K562 (cell line): ENCODE measurements at regions not wholly inside any gene's neighbourhood (a gene's known extent, or its start where the extent isn't known, plus 50 kb on each side); places are given as distances from the start of the nearest gene placed in this dataset.

ENCODE experiments used
- ATAC-seq: fragments of 200-7000 bp; cut with Tn5 transposase; 3 replicates; pipeline ENCODE4 v1.9.1; 2020; ENCODE audit warnings: moderate library complexity
- BruUV-seq: library from RNA; stranded (reverse); fragments of 400-500 nt; replicated peaks from 2 replicates; lab custom pipeline; 2021; lab: Mats Ljungman, UMichigan
- CTCF ChIA-PET: fragments of 300-600 bp; formaldehyde crosslinking; extraction: SDS; loops from one replicate; lab custom pipeline; 2021; ENCODE audit warnings: low intra/inter-chr PET ratio; lab: Yijun Ruan, JAX
- POLR2A ChIA-PET: fragments of 300-600, 350-650 bp; sonication (Branson Sonifier 250); formaldehyde crosslinking; extraction: SDS; loops from one replicate; lab custom pipeline; 2021; ENCODE audit warnings: antibody characterized with exemption, inconsistent platforms; lab: Yijun Ruan, JAX
- DNase-seq, 4 experiments: peaks; one replicate each; pipeline versions ENCODE4 v3.0.0 to v3.0.0-alpha.2; 2011 to 2018; ENCODE audit warnings: low spot score in 3 of 4, mixed read lengths in 3 of 4; ENCODE audit errors: extremely low read depth in 1 of 4
- FAIRE-seq: peaks from 2 replicates; lab custom pipeline; 2011; peaks lifted over from hg19 to GRCh38; lab: Jason Lieb, UNC
- H2AFZ ChIP-seq: 2 replicates; pipeline ENCODE4 v1.6.0; 2011; ENCODE audit warnings: low read depth, low read length, control low read depth, inconsistent platforms
- H3K27ac ChIP-seq: fragments of 200-600 bp; 3 replicates; pipeline ENCODE4 v1.8.0; 2011; ENCODE audit warnings: low read depth, mild to moderate bottlenecking, control low read depth, inconsistent platforms, low read length, moderate library complexity, mixed read lengths; ENCODE audit errors: extremely low read depth
- H3K27me3 ChIP-seq, 2 experiments: fragments of 300-600 bp in 1 of 2; 2 replicates in 1 of 2; 3 replicates in 1 of 2; pipeline versions ENCODE4 v1.6.0 to v1.8.0; 2011; ENCODE audit warnings: inconsistent platforms in 2 of 2, low read length in 2 of 2, mild to moderate bottlenecking in 1 of 2, mixed read lengths in 1 of 2, moderate library complexity in 1 of 2; ENCODE audit not compliant: control insufficient read depth in 2 of 2, insufficient read depth in 2 of 2
- H3K36me3 ChIP-seq: fragments of 300-600 bp; 3 replicates; pipeline ENCODE4 v1.8.0; 2011; ENCODE audit warnings: mild to moderate bottlenecking, low read length, inconsistent platforms; ENCODE audit not compliant: control insufficient read depth, insufficient read depth
- H3K4me1 ChIP-seq, 2 experiments: fragments of 200-600 bp in 1 of 2; replicated peaks in 1 of 2; 2 replicates in 1 of 2; 3 replicates in 1 of 2; pipeline versions ENCODE4 v1.5.1 to v1.8.0; 2011; ENCODE audit warnings: inconsistent platforms in 2 of 2, low read length in 2 of 2, mild to moderate bottlenecking in 1 of 2, mixed read lengths in 1 of 2, moderate library complexity in 1 of 2; ENCODE audit not compliant: control insufficient read depth in 2 of 2, insufficient read depth in 2 of 2
- H3K4me2 ChIP-seq: 2 replicates; pipeline ENCODE4 v1.6.1; 2011; ENCODE audit warnings: low read length, control low read depth, inconsistent platforms, mixed read lengths; ENCODE audit not compliant: insufficient read depth
- H3K4me3 ChIP-seq: fragments of 200-600 bp; sonication (generic), shearing (Covaris generic); 2 replicates; pipeline ENCODE4 v1.5.1; 2016; ENCODE audit warnings: control low read depth, inconsistent platforms
- H3K79me2 ChIP-seq: fragments of 200-600 bp; 3 replicates; pipeline ENCODE4 v1.8.0; 2011; ENCODE audit warnings: low read length, inconsistent platforms; ENCODE audit not compliant: control insufficient read depth, insufficient read depth
- H3K9ac ChIP-seq, 2 experiments: 2 replicates each; pipeline versions ENCODE4 v1.6.0 to v1.6.1; 2011; ENCODE audit warnings: low read depth in 2 of 2, low read length in 2 of 2, control low read depth in 1 of 2, inconsistent platforms in 1 of 2, mild to moderate bottlenecking in 1 of 2, mixed read lengths in 1 of 2; ENCODE audit not compliant: insufficient read depth in 1 of 2
- H3K9me1 ChIP-seq: one replicate; pipeline ENCODE4 v1.6.0; 2011; ENCODE audit warnings: inconsistent platforms, mild to moderate bottlenecking, low read length, moderate library complexity; ENCODE audit not compliant: control insufficient read depth, insufficient read depth
- H3K9me3 ChIP-seq: replicated peaks from 2 replicates; pipeline ENCODE4 v1.5.1; 2011; ENCODE audit warnings: low read depth, low read length, inconsistent platforms; ENCODE audit not compliant: control insufficient read depth, insufficient read depth
- H4K20me1 ChIP-seq: replicated peaks from 2 replicates; pipeline ENCODE4 v1.6.1; 2011; ENCODE audit warnings: low read length, inconsistent platforms, mixed read lengths; ENCODE audit not compliant: control insufficient read depth, insufficient read depth
- CREBBP ChIP-seq: IDR thresholded peaks from one replicate; pipeline ENCODE4 v1.6.1; 2012; ENCODE audit warnings: low read depth, mild to moderate bottlenecking, control low read depth, inconsistent platforms, low read length
- NR4A1 ChIP-seq, 2 experiments: fragments of 250-450 bp in 1 of 2; fragments of 450-650 bp in 1 of 2; sonication (Bioruptor Pico) in 1 of 2; IDR thresholded peaks; 2 replicates each; pipeline versions ENCODE4 v1.4.0 to v1.6.1; 2016 to 2020; ENCODE audit warnings: mild to moderate bottlenecking in 2 of 2, missing compliant biosample characterization in 1 of 2, missing genetic modification characterization in 1 of 2, moderate library complexity in 1 of 2
- POLR2A ChIP-seq: fragments of 450-650 bp; conservative IDR thresholded peaks from 2 replicates; pipeline ENCODE4 v1.6.1; 2016
- POLR2AphosphoS5 ChIP-seq: IDR thresholded peaks from 2 replicates; pipeline ENCODE4 v1.6.1; 2011; ENCODE audit warnings: mild to moderate bottlenecking, low read depth, low read length, moderate library complexity; ENCODE audit not compliant: control insufficient read depth, insufficient read depth
- SOX6 ChIP-seq: fragments of 450-650 bp; IDR thresholded peaks from 2 replicates; pipeline ENCODE4 v1.6.1; 2014; ENCODE audit warnings: mild to moderate bottlenecking
- in situ Hi-C: fragments of 300-500 bp; cut with MboI; formaldehyde crosslinking; loops from 4 replicates; pipeline ENCODE4 v1.15.0; 2018; ENCODE audit warnings: inconsistent platforms, mixed read lengths
- intact Hi-C: fragments of 100-400 bp; cut with micrococcal nuclease; formaldehyde crosslinking; loops from 2 replicates; pipeline ENCODE4 v1.14.2; 2022
- TF ChIP-seq, protein P1 (sequence below): fragments of 450-650 bp; IDR thresholded peaks from 2 replicates; pipeline ENCODE4 v1.6.1; 2017; ENCODE audit warnings: mild to moderate bottlenecking, moderate library complexity
- TF ChIP-seq, protein P2 (sequence below): fragments of 450-650 bp; formaldehyde crosslinking; IDR thresholded peaks from 2 replicates; pipeline ENCODE4 v1.4.0; 2020; ENCODE audit warnings: mild to moderate bottlenecking, moderate library complexity

DNA sequence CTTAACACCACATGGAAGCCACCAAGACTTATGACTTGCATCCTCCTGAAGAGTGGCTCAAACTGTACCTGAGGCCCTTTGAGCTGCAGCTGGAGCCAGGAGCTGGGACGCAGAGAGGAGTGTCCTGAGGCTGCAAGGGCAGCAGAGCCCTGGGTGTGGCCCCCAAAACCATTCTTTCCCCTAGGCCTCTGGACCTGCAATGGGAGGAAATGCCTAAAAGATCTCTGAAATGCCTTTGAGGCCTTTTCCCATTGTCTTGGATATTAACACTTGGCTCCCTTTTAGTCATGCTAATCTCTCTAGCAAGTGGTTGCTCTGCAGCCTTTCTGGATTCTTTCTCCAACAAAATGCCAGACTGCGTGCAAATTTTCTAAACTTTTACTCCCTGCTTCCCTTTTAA, 156.1 kb downstream of the SLC38A4 start (continued):
- TF ChIP-seq, protein P1, sequence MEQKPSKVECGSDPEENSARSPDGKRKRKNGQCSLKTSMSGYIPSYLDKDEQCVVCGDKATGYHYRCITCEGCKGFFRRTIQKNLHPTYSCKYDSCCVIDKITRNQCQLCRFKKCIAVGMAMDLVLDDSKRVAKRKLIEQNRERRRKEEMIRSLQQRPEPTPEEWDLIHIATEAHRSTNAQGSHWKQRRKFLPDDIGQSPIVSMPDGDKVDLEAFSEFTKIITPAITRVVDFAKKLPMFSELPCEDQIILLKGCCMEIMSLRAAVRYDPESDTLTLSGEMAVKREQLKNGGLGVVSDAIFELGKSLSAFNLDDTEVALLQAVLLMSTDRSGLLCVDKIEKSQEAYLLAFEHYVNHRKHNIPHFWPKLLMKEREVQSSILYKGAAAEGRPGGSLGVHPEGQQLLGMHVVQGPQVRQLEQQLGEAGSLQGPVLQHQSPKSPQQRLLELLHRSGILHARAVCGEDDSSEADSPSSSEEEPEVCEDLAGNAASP, result no peak
- TF ChIP-seq POLR2A, result no peak
- TF ChIP-seq, all 486 proteins: peak for 0

DNA sequence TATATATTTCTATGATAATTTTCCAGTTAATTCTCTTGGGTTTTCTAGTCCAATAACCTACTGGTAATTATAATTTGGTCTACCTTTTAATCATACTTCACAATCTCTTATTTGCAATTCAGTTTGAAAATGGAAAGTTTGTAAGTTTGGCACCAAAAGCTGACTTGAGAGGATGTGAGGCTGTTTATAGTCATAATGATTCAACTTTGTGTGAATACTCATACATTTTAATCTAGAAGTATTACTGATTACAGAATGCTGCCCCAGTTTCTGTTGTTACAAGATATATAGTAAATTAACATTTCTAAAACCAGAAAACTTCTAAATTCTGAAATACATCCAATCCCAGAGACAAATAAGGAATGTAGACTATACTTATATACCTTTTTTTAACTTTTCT, 158.2 kb downstream of the SLC38A4 start:
- Histone ChIP-seq H3K4me3 (no peak overlapping the region), H3K27ac (no peak overlapping the region), H3K27me3 (no peaks in the 10 kb centered on the region), H3K36me3 (no peaks in the 10 kb centered on the region), H2AFZ (no peak overlapping the region), H3K9me1 (no peaks in the 10 kb centered on the region), H3K4me2 (no peak overlapping the region), H3K9me3 (no peaks in the 10 kb centered on the region), H4K20me1 (no peaks in the 10 kb centered on the region), H3K79me2 (no peaks in the 10 kb centered on the region), H3K4me1 (peaks cover 0 to 5% of the 10 kb centered on the region in 2 experiments; a peak in 2 of 5 replicates), H3K9ac (no peak overlapping the region)
- BruUV-seq, result no TSS peak
- FAIRE-seq (no peak), ATAC-seq (no peak), DNase-seq (no peak)
- CTCF ChIA-PET, result no interaction called here
- TF ChIP-seq NR4A1 (CRISPR knock-in tag; IDR thresholded peaks at IDR 0.05), result no peak
- TF ChIP-seq NR4A1 (tag; IDR thresholded peaks at IDR 0.05), result no peak
- TF ChIP-seq SOX6, result no peak
- TF ChIP-seq CREBBP, result no peak
- TF ChIP-seq, protein P2, sequence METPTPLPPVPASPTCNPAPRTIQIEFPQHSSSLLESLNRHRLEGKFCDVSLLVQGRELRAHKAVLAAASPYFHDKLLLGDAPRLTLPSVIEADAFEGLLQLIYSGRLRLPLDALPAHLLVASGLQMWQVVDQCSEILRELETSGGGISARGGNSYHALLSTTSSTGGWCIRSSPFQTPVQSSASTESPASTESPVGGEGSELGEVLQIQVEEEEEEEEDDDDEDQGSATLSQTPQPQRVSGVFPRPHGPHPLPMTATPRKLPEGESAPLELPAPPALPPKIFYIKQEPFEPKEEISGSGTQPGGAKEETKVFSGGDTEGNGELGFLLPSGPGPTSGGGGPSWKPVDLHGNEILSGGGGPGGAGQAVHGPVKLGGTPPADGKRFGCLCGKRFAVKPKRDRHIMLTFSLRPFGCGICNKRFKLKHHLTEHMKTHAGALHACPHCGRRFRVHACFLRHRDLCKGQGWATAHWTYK (CRISPR knock-in tag), result no peak
- TF ChIP-seq POLR2AphosphoS5, result no peak
- in situ Hi-C loops, result loop anchor here (10.0 kb wide), 1 partner anchor 313 kb away; no protein-coding TSS in a partner anchor
- POLR2A ChIA-PET, result interaction anchor here (1.6 kb wide), 1 partner anchor 288 kb away, joined by 3 read pairs; no protein-coding TSS in a partner anchor
- intact Hi-C loops, result loop anchor here (10.0 kb wide), 1 partner anchor 143 kb away; no protein-coding TSS in a partner anchor
